ENCODE measurements at regions not wholly inside any gene's neighbourhood (a gene's known extent, or its start where the extent isn't known, plus 50 kb on each side); places are given as distances from the start of the nearest gene placed in this dataset.

- no peak for DNase-seq (ENCODE audit: low spot score)
These were observed 128.7 kb upstream of the ATP6AP2 start for GRCh38 chrX:40452031-40452430.

- DNase-seq (ENCODE audit: low spot score): no peak
These were observed 130.6 kb upstream of the ATP6AP2 start for GRCh38 chrX:40449956-40450706.

- no peak for DNase-seq (ENCODE audit: low spot score)
These were observed 131.4 kb upstream of the ATP6AP2 start for GRCh38 chrX:40449396-40449795.

GRCh38 chrX:40448793-40449192 is 132.0 kb upstream of the ATP6AP2 start:
- DNase-seq (ENCODE audit: low spot score): no peak

- DNase-seq (ENCODE audit: low spot score): peak; percentile 50
These were observed 133.8 kb upstream of the ATP6AP2 start for GRCh38 chrX:40446921-40447320.

GRCh38 chrX:40445691-40446090 is 135.1 kb upstream of the ATP6AP2 start:
- DNase-seq (ENCODE audit: low spot score): no peak

- DNase-seq (ENCODE audit: low spot score): no peak
These were observed 135.8 kb upstream of the ATP6AP2 start for GRCh38 chrX:40444798-40445496.

- DNase-seq (ENCODE audit: low spot score): no peak
These were observed 136.6 kb upstream of the ATP6AP2 start for GRCh38 chrX:40444133-40444532.

- peak; percentile 15 for DNase-seq (ENCODE audit: low spot score)
These were observed 139.9 kb upstream of the ATP6AP2 start for GRCh38 chrX:40440866-40441265.

- no peak for DNase-seq (ENCODE audit: low spot score)
These were observed 140.9 kb upstream of the ATP6AP2 start for GRCh38 chrX:40439625-40440532.

GRCh38 chrX:40437348-40437747 is 143.4 kb upstream of the ATP6AP2 start:
- DNase-seq (ENCODE audit: low spot score): no peak

- peak; percentile 90 for DNase-seq (ENCODE audit: low spot score)
These were observed 145.8 kb upstream of the ATP6AP2 start for GRCh38 chrX:40434947-40435346.

GRCh38 chrX:40434443-40434842 is 146.3 kb upstream of the ATP6AP2 start:
- DNase-seq (ENCODE audit: low spot score): no peak

- DNase-seq (ENCODE audit: low spot score): no peak
These were observed 147.6 kb upstream of the ATP6AP2 start for GRCh38 chrX:40433160-40433559.

- no peak for DNase-seq (ENCODE audit: low spot score)
These were observed 156.5 kb upstream of the ATP6AP2 start for GRCh38 chrX:40424259-40424658.

GRCh38 chrX:40423299-40423698 is 157.5 kb upstream of the ATP6AP2 start:
- DNase-seq (ENCODE audit: low spot score): no peak

- no peak for DNase-seq (ENCODE audit: low spot score)
These were observed 158.7 kb upstream of the ATP6AP2 start for GRCh38 chrX:40422021-40422420.

GRCh38 chrX:40420899-40421729 is 159.7 kb upstream of the ATP6AP2 start:
- DNase-seq (ENCODE audit: low spot score): no peak

GRCh38 chrX:40418813-40419195 is 162.0 kb upstream of the ATP6AP2 start:
- DNase-seq (ENCODE audit: low spot score): no peak

- DNase-seq (ENCODE audit: low spot score): no peak
These were observed 162.5 kb upstream of the ATP6AP2 start for GRCh38 chrX:40418146-40418812.

GRCh38 chrX:40415675-40416074 is 165.1 kb upstream of the ATP6AP2 start:
- DNase-seq (ENCODE audit: low spot score): no peak
